ENCODE measurements at regions not wholly inside any gene's neighbourhood (a gene's known extent, or its start where the extent isn't known, plus 50 kb on each side); places are given as distances from the start of the nearest gene placed in this dataset.

DNA sequence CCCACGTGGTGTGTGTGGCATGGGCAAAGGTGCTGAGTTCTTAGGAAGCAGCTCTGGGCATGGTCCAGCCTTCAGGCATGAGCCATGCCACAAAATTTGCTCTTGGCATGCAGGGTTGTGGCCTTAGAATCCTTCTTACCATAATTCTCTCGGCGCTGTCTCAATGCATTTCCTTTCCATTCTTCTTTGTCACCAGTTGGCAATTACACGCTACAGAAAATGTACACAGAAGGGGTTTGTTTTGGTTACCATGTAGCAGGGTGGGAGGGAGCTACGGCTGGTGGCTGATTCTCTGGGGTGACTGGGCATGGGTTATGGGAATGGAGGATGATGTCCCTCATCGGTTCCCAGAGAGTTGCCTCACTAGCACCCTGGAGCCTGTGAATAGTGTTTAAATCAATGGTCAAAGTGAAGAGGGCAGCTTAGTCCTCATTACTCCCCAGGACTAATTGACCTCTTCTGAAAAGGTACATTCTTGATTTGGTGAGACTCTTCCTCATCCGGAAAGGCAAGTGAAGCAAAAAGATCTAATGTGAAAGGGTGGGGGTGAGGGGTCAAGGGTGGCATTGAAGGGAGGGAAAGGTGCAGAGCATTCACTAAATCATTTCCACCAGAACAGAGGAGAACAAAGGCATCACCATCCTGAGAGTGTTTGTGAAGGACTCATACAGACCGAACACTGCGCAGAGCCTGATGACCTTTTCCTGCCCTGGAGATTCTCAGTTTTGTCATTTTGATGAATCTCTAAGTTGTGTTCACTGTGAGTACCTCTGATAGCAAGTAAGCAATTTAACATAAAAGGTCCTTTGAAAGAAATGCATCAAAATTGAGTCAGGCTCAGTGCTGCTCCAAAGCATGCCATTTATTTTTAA, 199.8 kb upstream of the SFRP2 start:
- no peak for ATAC-seq
- no peak for DNase-seq

DNA sequence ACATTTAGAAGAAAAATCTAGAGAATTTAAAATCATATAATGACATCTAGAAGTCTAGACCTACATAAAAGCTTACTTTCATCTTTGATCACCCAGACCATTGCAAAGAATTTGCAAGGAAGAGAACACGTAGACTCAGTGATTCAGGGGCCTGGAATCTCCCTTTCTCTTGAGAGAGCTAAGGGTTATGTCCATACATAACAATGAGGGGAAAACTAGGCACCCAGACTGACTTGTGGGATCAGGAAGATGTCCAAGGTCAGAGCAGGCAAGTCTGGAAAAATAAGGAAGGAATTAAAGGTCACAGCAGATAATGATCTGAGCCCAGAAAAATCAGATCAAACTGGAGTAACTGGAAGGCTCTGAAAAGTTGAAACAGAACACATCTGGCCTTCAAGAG, 198.4 kb upstream of the SFRP2 start:
- ATAC-seq: no peak
- DNase-seq: no peak

DNA sequence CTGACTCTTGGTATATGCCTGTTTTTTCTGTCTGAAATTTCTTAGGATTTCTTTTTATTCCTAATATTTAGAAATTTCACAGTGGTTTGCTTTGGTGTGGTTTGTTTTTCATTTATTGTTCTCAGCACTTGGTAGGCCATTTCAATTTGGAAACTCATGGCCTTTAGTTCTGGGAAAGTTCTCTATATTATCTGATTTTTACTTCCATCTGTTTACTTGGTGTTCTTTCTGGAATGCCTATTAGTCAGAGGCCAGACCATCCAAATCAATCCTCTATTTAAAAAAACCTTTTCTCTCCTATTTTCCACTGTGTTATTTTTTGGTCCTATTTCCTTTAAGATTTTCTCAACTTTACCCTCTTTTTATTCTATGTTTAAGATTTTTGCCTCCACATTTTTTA, 188.1 kb upstream of the SFRP2 start:
- DNase-seq: no peak
- ATAC-seq: no peak

GRCh38 chr4:153974452-153974851, 185.6 kb upstream of the SFRP2 start:
- no peak for ATAC-seq
- no peak for DNase-seq

GRCh38 chr4:153973942-153974341, 185.1 kb upstream of the SFRP2 start:
- no peak for DNase-seq

GRCh38 chr4:153971899-153972298, 183.0 kb upstream of the SFRP2 start:
- DNase-seq (no peak), ATAC-seq (no peak)

More at GRCh38 chr4:153973942-153974341, 185.1 kb upstream of the SFRP2 start:
- no peak for ATAC-seq

DNA sequence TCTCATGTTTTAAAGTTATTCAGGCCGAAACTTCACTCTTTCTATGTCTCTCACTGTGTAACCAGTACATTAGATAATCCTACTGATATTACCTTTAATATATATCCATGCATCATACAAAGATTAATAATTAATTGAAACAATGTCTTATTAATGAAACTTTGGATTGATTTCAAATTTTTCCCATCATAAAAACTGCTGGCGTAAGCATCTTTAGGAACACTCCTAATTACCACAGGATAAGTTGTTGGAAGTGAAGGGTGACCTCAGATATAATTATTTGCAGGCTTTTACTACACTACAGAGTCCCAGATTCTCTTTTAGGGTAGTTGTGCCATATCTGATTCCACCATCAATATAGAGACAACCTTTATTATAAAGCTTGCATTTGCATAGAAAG, 181.3 kb upstream of the SFRP2 start:
- DNase-seq (no peak), ATAC-seq (no peak)

DNA sequence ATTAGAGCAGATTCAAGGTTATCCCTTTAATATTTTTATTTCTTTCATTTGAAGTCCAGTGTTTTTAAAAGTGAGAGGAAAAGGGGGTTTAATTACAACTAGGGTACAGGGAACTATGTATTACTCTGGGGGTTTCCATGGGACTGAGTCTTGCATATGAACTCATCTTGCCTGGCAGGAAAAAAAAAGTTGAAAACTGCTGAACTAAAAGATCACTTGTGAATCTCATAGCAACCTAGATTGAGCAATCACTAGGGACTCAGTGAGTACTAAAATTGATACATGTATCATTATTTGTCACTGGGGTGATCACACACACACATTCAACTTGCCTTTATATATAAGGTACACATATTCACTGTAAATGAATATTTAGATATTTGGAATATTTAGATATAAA, 180.7 kb upstream of the SFRP2 start:
- DNase-seq (no peak), ATAC-seq (no peak)

GRCh38 chr4:153966641-153967040, 177.8 kb upstream of the SFRP2 start:
- DNase-seq: no peak
- ATAC-seq: no peak

DNA sequence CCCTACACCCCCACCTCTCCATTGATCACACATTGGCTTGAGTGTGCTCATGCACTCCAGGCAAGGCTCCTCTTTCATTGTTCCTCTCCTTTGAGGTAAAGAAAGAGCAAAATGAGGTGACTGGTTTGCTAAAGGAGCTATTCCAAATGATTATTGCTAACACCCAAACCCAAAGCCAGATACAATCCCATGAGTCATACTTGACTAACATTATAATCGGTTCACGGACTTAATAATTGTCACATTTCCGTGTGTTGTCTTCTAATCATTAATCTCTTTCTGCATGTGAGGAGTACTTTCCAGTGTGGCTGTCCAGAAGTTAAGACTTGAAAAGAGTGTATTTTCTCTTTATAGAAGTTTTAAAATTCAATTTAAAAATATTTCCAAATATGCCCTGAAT, 174.3 kb upstream of the SFRP2 start:
- no peak for DNase-seq
- ATAC-seq: no peak

GRCh38 chr4:153962311-153963039, 173.6 kb upstream of the SFRP2 start:
- ATAC-seq (no peak), DNase-seq (no peak)

DNA sequence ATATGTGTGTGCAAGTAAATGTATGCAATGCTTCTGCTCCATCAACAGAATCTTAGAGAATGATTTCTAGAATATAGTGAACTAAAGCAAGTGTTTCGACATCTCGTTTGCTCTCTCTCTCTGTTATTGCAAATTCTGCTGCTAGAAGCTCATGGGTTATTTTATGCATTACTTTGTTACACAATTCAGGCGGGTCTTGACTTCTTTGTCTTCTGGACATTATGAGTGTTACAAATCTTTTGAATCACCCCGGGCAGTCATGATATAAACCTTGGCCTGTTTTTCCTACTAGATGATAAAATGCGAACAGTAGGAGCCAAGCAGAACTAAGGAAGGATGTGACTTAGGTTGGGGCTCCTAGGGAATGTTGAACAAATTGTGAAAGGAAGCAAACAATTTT, 166.4 kb upstream of the SFRP2 start:
- ATAC-seq: no peak
- no peak for DNase-seq

GRCh38 chr4:153954654-153955053, 165.8 kb upstream of the SFRP2 start:
- ATAC-seq (no peak), DNase-seq (no peak)

DNA sequence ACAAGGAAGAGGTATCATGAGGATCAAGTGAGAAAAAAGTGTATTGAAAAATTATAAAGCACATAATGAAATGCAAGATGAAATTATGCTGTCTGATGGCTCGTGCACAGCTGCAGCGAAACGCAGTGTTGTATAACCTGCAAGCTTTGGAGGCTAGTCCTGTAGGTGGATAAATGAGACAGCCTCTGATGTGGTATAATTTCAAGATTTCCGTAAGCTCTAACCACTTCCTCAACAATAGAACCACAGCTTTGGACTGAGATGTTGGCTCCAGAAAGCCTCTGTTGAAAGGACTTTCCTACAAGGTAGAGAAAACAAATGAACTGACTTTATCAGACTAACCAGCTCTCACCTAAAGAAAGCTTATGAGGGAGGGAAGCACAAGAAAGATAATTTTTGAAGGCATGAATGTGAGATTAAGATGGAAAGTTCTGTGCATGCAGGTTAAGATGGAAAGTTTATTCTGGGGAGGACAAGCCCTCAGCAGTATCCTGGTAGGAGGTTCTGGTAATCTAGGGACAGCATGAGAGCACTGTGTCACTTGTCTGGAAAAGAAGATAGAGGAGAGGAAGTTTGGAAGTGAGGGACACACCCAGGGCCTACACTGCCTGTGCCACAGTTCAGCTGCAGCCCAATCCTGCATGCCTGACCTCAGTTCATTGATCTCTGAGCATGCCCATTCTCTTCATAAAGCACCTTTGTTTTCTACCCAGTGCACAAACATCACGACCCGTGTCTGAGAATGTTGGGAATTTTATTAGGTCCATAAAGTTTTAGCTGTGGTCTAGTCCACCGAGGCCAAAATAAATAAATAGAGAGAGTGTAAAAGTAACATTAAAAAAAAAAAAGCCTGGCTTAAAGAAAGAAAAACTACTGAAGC, 161.5 kb upstream of the SFRP2 start:
- ATAC-seq (peak; percentile 97), DNase-seq (no peak)

GRCh38 chr4:153948041-153948440, 159.2 kb upstream of the SFRP2 start:
- DNase-seq: no peak
- no peak for ATAC-seq

DNA sequence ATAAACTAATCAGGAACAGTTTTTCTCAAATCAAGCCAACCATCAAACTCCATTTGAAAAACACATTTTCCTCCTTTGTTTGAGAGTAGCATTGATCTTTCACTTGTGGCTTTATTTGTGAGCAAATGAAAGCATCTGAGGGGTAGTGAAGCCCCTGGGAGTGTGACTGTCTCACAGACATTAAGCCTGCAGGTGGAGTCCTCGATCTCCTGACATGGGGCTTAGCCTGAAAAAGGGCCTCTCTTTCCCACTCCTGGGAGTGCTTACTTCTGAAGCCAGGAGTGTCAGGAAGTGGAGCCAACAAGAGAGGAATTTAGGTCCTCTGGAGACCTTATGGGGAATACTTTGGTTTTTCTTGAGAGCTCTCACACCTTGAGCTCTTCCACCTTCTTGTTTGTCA, 158.2 kb upstream of the SFRP2 start:
- DNase-seq (no peak), ATAC-seq (no peak)

- DNase-seq (no peak), ATAC-seq (no peak)
Observed at GRCh38 chr4:153945704-153946103, 156.8 kb upstream of the SFRP2 start.

GRCh38 chr4:153943738-153944415, 155.0 kb upstream of the SFRP2 start:
- ATAC-seq: peak; percentile 94
- DNase-seq: no peak

DNA sequence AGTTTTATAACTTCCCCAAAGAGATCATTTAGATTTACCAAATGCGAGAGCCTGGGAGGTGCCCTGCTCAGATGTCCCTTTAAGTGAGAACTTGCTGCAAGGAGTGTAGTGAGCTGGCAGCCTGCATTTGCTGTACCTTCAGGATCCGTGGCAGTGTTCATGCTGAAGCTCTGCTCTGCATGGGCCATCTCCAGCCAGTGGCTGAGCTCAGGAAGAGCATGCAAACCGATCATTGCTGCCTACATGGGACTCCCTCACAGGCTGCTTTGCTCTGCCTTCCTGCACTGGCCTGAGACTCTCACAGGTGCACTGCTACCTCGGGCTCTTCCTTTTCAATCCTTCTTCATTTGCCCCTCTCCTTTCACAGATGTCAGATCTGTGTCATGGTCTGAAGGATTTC, 152.0 kb upstream of the SFRP2 start:
- DNase-seq: no peak
- no peak for ATAC-seq

DNA sequence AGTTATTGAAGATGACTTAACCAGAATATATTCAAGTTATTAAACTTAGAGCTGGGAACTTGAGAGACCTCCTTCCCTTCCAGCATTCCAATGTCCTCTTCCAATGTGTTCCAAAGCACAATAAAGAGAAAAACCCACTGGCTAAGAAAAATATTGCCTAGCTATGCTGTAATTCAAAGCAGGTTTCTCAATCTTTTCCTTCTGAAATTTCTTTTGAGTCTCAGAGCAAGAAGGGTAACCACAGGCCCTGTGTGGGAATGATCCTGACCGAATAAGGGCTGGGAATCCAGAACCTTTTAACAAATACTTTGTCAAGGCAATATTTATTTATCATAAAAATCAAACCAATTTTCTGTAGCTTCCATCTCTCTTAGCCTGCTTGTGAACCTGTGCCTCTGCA, 150.7 kb upstream of the SFRP2 start:
- ATAC-seq: no peak
- DNase-seq: no peak

- no peak for DNase-seq
- no peak for ATAC-seq
Observed at GRCh38 chr4:153938994-153939393, 150.1 kb upstream of the SFRP2 start.

- no peak for DNase-seq
- no peak for ATAC-seq
Observed at GRCh38 chr4:153937289-153937688, 148.4 kb upstream of the SFRP2 start.

All from stimulated activated naive CD8-positive, alpha-beta T cell treated with anti-CD3 and anti-CD28 coated beads, Interleukin-15, Interleukin-2, amounts not matched to agents 100 U/mL and 50 U/mL, for 24 hours (primary cell).